GM21381 (cell line): ENCODE measurements at regions not wholly inside any gene's neighbourhood (a gene's known extent, or its start where the extent isn't known, plus 50 kb on each side); places are given as distances from the start of the nearest gene placed in this dataset.
"Not testable (repeated sequence)": the region's sequence is repeated elsewhere in the genome, so short reads cannot be mapped to it uniquely, and the experiment has no call there.

Source experiments
- ATAC-seq: cut with Tn5 transposase; IDR thresholded peaks from one replicate; pipeline ENCODE4 v1.9.1; 2021; ENCODE audit warnings: mild to moderate bottlenecking, moderate library complexity; ENCODE audit not compliant: unreplicated experiment

DNA sequence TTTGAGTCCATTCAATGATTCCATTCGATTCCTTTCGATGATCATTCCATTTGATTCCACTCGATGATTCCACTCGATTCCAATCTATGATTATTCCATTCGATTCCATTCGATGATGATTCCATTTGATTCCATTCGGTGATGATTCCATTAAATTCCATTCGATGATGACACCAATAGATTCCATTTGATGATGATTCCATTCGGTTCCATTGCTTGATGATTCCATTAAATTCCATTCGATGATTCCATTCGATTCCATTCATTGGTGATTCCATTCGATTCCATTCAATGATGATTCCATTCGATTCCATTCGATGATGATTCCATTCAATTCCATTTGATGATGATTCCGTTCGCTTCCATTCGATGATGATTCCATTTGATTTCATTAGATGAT lies 1104.1 kb downstream of the RPIA start:
- not testable (repeated sequence) for ATAC-seq

DNA sequence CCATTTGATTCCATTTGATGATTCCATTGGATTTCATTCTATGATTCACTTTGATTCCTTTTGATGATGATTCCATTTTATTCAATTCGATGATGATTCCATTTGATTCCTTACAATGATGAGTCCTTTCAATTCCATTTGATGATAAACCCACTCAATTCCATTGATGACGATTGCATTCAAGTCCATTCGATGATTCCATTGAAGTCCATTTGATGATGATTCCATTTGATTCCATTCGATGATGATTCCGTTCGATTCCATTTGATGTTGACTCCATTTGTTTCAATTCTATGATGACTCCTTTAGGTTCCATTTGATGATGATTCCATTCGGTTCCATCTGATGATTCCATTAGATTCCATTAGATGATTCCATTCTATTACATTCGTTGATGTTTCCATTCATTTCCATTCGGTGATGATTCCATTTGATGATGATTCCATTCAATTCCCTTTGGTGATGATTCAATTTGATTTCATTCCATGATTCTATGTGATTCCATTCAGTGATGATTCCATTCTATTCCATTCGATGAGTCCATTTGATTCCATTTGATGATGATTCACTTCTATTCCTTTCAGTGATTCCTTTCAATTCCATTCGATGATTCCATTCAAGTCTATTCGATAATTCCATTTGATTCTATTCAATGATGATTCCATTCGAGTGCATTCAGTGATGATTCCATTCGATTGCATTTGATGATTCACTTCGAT lies 1106.0 kb downstream of the RPIA start:
- ATAC-seq: no peak

- not testable (repeated sequence) for ATAC-seq
Observed at GRCh38 chr2:89801207-89801606, 1109.7 kb downstream of the RPIA start.

DNA sequence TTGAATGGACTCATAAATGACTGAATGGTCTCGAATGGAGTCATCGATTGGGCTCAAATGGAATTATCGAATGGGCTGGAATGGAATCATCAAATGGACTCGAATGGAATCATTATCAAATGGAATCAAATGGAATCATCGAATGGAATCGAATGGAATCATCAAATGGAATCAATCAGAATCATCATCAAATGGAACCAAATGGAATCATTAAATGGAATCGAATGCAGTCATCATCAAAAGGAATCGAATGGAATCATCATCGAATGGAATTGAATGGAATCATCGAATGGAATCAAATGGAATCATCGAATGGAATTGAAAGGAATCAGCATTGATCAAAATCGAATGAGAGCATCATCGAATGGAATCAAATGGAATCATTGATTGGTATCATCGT lies 1114.9 kb downstream of the RPIA start:
- not testable (repeated sequence) for ATAC-seq

DNA sequence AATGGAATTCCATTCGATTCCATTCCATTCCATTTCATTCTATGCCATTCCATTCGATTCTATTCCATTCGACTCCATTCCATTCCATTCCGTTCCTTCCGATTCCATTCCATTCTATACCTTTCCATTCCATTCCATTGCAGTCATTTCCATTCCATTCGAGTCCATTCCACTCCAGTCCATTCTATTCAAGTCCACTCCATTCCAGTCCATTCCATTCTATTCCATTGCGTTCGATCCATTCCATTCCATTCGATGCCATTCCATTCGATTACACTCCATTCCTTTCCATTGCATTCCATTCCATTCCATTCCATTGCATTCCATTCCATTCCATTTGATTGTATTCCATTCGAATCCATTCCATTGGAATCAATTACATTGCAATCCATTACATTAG lies 1119.8 kb downstream of the RPIA start:
- ATAC-seq: no peak

DNA sequence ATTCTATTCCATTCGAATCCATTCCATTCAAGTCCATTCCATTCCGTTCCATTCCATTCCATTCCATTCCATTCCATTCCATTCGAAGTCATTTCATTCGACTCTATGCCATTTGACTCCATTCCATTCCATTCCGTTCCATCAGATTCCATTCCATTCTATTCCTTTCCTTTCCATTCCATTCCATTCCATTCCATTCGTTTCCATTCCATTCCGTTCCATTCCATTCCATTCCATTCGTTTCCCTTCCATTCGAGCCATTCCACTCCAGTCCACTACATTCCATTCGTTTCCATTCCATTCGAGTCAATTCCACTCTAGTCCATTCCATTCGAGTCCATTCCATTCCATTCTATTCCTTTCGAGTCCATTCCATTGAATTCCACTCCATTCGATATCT lies 1120.4 kb downstream of the RPIA start:
- not testable (repeated sequence) for ATAC-seq

DNA sequence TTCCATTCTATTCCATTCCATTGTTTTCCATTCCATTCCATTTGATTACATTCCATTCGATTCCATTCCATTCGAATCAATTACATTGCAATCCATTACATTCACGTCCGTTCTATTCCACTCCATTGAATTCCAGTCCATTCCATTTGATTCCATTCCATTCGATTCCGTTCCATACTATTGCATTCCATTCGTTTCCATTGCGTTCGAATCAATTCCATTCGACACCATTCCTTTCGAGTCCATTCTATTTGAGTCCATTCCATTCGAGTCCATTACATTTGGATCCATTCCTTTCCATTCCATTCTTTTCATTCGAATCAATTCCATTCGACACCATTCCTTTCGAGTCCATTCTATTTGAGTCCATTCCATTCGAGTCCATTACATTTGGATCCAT lies 1122.9 kb downstream of the RPIA start:
- not testable (repeated sequence) for ATAC-seq

GRCh38 chr2:89818873-89819272 lies 1127.4 kb downstream of the RPIA start:
- ATAC-seq: no peak

GRCh38 chr2:89819809-89820208 lies 1128.3 kb downstream of the RPIA start:
- no peak for ATAC-seq

DNA sequence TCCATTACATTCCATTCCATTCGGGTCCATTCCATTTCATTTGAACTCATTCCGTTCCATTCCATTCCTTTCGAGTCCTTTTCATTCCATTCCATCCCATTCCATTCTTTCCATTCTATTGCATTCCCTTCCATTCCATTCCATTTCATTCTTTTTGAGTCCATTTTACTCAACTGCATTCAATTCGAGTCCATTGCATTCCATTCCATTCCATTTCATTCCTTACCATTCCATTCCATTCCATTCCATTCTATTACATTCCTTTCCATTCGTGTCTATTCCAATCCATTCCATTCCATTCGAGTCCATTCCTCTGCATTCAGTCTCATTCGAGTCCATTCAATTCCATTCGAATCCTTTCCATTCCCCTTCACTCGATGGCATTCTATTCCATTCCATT lies 1128.8 kb downstream of the RPIA start:
- no peak for ATAC-seq

DNA sequence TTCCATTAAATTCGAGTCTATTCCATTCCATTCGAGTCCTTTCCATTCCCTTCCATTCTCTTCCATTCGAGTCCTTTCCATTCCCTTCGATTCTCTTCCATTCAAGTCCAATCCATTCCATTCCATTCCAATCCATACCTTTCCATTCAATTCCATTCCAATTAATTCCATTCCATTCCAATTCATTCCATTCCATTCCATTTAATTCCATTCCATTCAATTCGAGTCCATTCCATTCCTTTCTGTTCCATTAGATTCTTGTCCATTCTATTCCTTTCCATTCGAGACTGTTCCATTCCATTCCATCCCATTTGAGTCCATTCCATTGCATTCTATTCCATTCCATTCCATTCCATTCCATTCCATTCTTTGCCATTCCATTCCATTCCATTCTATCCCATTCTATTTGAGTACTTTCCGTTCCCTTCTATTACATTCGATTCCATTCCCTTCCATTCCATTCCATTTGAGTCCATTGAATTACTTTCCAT lies 1130.0 kb downstream of the RPIA start:
- ATAC-seq: no peak

DNA sequence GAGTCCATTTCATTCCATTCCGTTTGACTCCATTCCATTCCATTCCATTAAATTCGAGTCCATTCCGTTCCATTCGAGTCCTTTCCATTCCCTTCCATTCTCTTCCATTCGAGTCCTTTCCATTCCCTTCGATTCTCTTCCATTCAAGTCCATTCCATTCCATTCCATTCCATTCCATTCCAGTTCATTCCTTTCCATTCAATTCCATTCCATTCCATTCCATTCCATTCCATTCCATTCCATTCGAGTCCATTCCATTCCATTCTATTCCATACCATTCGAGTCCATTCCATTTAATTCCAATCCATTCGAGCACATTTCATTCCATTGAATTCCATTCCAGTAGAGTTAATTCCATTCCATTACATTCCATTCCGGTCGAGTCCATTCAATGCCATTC lies 1130.9 kb downstream of the RPIA start:
- not testable (repeated sequence) for ATAC-seq

GRCh38 chr2:89823556-89823955 lies 1132.1 kb downstream of the RPIA start:
- ATAC-seq: no peak

- no peak for ATAC-seq
Observed at GRCh38 chr2:89825034-89825433, 1133.6 kb downstream of the RPIA start.

DNA sequence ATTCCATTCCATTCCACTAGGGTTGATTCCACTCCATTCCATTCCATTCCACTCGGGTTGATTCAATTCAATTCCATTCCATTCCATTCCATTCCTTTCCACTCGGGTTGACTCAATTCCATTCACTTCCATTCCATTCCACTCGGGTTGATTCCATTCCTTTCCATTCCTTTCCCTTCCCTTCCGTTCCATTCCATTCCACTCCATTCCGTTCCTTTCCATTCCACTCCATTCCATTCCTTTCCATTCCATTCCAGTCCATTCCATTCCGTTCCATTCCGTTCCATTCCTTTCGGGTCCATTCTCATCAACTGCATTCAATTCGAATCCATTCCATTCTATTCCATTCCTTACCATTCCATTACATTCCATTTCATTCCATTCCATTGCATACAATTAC lies 1135.3 kb downstream of the RPIA start:
- not testable (repeated sequence) for ATAC-seq

DNA sequence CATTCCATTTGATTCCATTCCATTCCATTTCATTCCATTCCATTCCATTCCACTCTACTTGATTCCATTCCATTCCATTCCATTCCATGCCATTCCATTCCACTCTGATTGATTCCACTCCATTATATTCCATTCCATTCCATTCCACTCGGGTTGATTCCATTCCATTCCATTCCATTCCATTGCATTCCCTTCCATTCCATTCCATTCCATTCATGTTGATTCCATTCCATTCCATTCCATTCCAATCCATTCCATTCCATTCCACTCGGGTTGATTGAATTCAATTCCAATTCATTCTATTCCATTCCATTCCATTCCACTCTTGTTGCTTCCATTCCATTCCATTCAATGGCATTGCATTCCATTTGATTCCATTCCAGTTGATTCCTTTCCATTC lies 1136.4 kb downstream of the RPIA start:
- not testable (repeated sequence) for ATAC-seq

DNA sequence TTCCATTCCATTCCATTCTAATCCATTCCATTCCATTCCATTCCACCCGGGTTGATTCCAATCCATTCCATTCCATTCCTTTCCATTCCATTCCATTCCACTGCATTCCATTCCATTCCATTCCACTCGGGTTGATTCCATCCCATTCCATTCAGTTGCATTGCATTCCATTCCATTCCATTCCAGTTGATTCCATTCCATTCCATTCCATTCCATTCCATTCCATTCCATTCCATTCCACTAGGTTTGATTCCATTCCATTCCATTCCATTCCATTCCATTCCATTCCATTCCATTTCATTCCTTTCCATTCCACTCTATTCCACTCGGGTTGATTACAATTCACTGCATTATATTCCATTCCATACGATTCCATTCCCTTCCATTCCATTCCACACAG lies 1136.9 kb downstream of the RPIA start:
- not testable (repeated sequence) for ATAC-seq

DNA sequence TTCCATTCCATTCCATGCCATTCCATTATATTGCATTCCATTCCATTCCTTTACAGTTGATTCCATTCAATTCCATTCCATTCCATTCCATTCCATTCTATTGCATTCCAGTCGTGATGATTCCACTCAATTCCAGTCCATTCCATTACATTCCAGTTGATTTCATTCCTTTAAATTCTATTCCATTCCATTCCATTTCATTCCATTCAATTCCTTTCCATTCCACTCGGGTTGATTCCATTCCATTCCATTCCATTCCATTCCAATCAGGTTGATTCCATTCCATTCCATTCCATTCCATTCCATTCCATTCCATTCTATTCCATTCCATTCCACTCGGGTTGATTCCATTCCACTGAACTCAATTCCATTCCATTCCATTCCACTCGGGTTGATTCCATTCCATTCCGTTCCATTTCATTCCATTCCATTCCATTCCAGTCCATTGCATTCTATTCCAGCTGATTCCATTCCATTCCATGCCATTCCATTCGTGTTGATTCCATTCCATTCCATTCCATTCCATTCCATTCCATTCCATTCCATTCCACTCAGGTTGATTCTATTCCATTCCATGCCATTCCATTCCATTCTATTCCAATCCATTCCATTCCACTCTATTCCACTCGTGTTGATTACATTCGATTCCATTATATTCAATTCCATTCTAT lies 1137.6 kb downstream of the RPIA start:
- ATAC-seq: not testable (repeated sequence)

DNA sequence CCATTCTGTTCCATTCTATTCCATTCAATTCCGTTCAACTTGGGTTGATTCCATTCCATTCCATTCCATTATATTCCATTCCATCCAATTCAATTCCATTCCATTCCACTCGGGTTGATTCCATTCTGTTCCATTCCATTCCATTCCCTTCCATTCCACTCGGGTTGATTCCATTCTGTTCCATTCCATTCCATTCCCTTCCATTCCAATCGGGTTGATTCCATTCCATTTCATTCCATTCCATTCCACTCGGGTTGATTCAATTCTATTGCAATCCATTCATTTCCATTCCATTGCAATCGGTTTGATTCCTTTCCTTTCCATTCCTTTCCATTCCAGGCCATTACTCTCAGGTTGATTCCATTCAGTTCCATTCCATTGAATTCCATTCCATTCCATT lies 1138.4 kb downstream of the RPIA start:
- no peak for ATAC-seq

DNA sequence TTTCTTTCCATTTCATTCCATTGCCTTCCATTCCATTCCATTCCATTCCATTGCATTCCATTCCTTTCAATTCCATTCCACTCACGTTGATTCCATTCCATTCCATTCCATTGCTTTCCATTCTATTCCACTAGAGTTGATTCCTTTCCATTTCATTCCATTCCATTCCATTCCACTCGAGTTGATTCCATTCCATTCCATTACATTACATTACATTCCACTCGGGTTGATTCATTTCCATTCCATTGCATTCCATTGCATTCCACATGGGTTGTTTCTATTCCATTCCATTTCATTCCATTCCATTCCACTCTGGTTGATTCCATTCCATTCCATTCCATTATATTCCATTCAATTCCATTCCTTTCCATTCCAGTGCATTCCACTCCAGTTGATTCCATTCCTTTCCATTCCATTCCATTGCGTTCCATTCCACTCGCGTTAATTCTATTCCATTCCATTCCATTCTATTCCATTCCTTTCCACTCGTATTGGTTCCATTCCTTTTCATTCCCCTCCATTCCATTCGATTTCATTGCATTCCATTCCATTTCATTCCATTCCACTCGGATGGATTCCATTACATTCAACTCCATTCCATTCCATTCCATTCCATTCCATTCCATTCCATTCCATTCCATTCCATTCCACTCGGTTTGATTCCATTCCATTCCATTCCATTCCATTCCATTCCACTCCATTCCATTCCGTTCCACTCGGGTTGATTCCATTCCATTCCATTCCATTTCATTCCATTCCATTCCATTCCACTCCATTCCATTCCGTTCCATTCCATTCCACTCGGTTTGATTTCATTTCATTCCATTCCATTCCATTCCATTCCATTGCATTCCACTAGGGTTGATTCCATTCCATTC lies 1139.1 kb downstream of the RPIA start:
- ATAC-seq: peak; percentile 43
